GM12864 (cell line): ENCODE measurements at regions not wholly inside any gene's neighbourhood (a gene's known extent, or its start where the extent isn't known, plus 50 kb on each side); places are given as distances from the start of the nearest gene placed in this dataset.

Source experiments
- DNase-seq: peaks from one replicate; pipeline ENCODE4 v3.0.0-alpha.2; 2011; ENCODE audit warnings: low read depth
- H3K4me3 ChIP-seq: 2 replicates; pipeline ENCODE4 v1.5.1; 2011; ENCODE audit warnings: mild to moderate bottlenecking, low read depth, low read length, control low read depth
- TF ChIP-seq, protein P1 (sequence below): IDR thresholded peaks from 2 replicates; pipeline ENCODE4 v1.5.1; 2011; ENCODE audit warnings: low read depth, mild to moderate bottlenecking, moderate library complexity, low read length, control low read depth, inconsistent platforms; ENCODE audit errors: missing control alignments

DNA sequence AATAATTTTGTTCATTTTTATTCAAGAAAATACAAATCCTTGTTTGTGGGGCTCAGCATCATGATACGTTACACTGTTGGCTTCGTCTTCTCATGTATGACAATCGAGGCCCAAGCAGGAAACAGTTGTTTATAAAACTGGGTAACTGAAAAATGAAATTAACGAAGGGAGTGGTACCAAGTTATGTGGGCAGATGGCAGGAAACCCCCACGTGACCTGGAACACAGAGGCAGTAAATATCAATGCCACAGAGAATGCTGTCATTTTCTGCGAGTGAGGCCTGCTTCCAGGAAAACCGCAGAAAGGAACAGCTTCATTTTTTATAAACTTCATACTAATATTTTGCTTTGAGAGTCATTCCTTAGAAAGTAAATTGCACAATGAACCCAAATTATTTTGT lies 201.0 kb upstream of the ADARB2 start:
- no peak for DNase-seq
- TF ChIP-seq, protein P1, sequence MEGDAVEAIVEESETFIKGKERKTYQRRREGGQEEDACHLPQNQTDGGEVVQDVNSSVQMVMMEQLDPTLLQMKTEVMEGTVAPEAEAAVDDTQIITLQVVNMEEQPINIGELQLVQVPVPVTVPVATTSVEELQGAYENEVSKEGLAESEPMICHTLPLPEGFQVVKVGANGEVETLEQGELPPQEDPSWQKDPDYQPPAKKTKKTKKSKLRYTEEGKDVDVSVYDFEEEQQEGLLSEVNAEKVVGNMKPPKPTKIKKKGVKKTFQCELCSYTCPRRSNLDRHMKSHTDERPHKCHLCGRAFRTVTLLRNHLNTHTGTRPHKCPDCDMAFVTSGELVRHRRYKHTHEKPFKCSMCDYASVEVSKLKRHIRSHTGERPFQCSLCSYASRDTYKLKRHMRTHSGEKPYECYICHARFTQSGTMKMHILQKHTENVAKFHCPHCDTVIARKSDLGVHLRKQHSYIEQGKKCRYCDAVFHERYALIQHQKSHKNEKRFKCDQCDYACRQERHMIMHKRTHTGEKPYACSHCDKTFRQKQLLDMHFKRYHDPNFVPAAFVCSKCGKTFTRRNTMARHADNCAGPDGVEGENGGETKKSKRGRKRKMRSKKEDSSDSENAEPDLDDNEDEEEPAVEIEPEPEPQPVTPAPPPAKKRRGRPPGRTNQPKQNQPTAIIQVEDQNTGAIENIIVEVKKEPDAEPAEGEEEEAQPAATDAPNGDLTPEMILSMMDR: no peak
- no peak overlapping the region for H3K4me3 ChIP-seq

- H3K4me3 ChIP-seq: no peak overlapping the region
- DNase-seq: no peak
- TF ChIP-seq, protein P1: no peak
Measured at GRCh38 chr10:1935912-1936311, 198.6 kb upstream of the ADARB2 start.

DNA sequence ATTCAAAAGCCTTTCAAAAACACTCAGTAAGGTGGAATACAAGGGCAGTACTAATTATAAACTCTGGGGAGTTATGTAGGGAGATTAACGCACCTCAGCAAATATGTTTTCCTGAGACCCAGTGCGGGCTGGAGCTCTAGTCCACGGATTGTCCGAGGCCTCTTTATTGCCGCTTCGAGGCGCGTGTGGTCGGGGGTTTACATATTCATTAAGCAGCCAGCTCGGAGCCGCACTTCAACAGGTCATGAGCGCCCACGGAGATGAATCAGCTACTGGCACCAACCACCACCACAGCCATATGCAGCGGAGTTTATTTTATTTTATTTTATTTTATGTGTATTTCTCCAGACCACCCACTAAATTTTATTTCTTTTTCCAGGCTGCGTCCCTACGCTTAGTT lies 195.9 kb upstream of the ADARB2 start:
- TF ChIP-seq, protein P1: no peak
- no peak for DNase-seq
- H3K4me3 ChIP-seq: no peak overlapping the region

DNA sequence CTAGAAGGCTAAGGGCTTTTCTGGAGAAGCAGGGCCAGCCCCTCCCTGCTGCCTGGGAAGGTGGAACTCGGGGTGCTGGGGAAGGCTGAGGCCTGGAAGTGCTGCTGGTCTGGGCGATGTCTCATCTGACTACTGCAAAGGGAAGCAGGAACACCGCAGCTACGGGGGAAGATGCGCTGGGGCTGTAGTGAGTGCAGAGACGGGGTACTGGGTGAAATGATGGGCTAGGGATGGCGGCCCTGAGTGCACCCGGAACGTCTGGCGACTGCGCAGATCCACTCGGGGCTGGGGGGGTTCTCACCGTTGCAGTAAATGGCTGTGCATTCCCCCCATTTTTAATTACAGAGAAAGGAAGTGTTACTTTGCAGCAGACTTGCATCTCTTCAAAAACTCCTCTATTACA lies 195.4 kb upstream of the ADARB2 start:
- DNase-seq: no peak
- TF ChIP-seq, protein P1: no peak

GRCh38 chr10:1928606-1929005 lies 191.3 kb upstream of the ADARB2 start:
- no peak overlapping the region for H3K4me3 ChIP-seq
- TF ChIP-seq, protein P1: no peak
- DNase-seq: no peak

More for the DNA sequence above, 195.4 kb upstream of the ADARB2 start:
- no peak overlapping the region for H3K4me3 ChIP-seq

DNA sequence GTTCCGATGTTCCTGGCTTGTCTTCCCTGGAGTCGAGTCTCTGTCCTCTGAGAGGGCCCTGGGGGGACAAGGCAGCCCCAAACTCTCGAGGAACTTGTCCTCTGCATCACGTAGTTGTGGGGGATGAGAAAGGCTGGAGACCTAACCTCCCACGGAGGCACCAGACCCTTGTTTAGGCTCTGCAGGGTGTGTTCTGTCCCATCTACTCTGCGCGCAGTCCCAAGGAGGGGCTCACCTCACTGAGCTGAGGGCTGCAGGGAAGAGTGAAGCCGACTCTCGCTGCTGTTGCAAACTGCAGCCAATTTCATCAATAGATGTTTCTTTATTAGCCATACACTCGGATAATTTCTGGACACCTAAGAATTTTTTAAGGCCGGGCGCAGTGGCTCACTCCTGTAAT lies 186.7 kb upstream of the ADARB2 start:
- DNase-seq: no peak
- no peak overlapping the region for H3K4me3 ChIP-seq
- TF ChIP-seq, protein P1: no peak

GRCh38 chr10:1923586-1923985 lies 186.3 kb upstream of the ADARB2 start:
- DNase-seq: no peak
- no peak overlapping the region for H3K4me3 ChIP-seq
- TF ChIP-seq, protein P1: no peak
